Stimulated activated CD4-positive, alpha-beta T cell treated with anti-CD3 and anti-CD28 coated beads, TNF-alpha, amount 100 ng/mL, for 1 hour (primary cell): ENCODE measurements at regions not wholly inside any gene's neighbourhood (a gene's known extent, or its start where the extent isn't known, plus 50 kb on each side); places are given as distances from the start of the nearest gene placed in this dataset.

Experiments used
- DNase-seq, 3 donors: peaks; one replicate each; pipeline ENCODE4 v3.0.0-alpha.2; 2020; ENCODE audit warnings: low read depth in 3 of 3, low spot score in 1 of 3

- no peak for DNase-seq
Observed at GRCh38 chr18:25650201-25650941, 298.4 kb upstream of the ZNF521 start.

GRCh38 chr18:25648716-25649260 lies 296.8 kb upstream of the ZNF521 start:
- no peak for DNase-seq

GRCh38 chr18:25647404-25647803 lies 295.4 kb upstream of the ZNF521 start:
- DNase-seq = no peak

- no peak for DNase-seq
Observed at GRCh38 chr18:25646971-25647370, 295.0 kb upstream of the ZNF521 start.

DNA sequence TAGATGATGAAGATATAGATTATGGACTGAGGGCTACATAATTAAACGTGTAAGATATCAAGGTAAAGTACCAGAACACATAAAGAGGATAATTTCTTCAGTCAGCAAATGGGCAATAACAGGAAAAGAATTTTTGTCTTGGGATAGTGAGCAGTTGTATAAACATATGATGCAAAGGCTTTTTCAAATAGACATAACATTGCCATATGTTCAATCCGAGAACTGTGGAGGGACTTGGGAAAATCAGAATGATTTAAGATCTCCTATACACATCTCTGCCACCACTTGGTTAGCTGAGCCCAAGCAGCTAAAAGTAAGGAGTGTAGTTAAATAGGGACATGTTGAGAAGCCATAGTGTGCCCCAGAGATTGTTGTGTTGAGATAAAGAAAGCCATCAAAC lies 287.6 kb upstream of the ZNF521 start:
- no peak for DNase-seq

GRCh38 chr18:25633563-25633962 lies 281.6 kb upstream of the ZNF521 start:
- no peak for DNase-seq

DNA sequence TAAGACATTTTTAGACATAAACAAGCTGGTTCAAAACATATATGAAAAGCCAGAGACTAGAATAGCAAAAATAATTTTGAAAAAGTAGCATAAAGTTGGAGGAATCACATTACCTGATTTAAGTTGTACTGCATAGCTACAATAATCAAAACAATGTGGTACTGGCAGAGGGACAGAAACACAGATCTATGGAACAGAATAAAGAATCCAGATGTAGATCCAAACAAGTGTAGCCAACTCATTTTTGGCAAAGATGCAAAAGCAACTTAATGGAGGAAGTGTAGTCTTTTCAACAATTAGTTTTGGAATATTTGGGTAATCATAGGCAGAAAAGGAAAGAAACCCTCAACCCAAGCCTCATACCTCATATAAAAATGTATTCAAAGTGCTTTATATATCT lies 278.7 kb upstream of the ZNF521 start:
- DNase-seq = no peak

GRCh38 chr18:25621682-25622081 lies 269.7 kb upstream of the ZNF521 start:
- DNase-seq = no peak

- DNase-seq = no peak
Observed at GRCh38 chr18:25621144-25621543, 269.2 kb upstream of the ZNF521 start.

DNA sequence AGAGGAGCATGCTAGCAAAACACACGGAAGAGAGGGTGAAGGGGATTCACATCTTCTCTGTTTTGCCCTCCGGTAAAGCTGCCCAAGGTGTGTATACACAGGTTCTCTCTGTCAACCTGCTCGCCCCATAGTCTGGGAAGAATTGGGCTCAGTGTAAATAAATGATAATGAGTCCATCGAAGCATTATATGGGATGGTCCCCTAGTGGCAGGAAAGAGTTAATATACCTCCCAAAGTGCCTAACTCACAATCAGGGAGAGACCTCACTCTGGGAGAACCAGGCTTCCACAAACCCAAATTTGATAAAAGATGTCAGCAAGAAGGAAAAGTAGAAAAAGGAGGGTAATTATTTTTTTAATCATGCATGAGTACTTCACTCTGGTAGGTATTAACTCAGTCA lies 262.2 kb upstream of the ZNF521 start:
- DNase-seq = no peak

DNA sequence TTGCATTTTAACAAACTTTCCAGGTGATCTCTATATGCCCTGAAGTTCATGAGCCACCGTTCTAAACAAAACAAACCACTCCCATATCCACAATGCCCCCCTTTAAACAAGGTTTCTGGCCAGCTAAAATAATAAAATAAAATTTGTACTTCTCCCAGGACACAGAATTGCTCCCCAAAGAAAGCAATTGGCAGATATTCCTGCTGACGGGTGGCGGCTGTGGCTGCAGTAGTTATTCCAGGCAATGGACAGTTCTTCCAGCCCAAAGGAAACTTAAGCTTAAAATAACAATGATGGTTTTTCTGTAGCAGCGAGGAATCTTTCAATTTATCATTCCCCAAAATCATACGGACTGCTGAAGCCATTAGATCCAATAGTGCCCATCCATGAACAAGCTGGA lies 260.5 kb upstream of the ZNF521 start:
- no peak for DNase-seq

DNA sequence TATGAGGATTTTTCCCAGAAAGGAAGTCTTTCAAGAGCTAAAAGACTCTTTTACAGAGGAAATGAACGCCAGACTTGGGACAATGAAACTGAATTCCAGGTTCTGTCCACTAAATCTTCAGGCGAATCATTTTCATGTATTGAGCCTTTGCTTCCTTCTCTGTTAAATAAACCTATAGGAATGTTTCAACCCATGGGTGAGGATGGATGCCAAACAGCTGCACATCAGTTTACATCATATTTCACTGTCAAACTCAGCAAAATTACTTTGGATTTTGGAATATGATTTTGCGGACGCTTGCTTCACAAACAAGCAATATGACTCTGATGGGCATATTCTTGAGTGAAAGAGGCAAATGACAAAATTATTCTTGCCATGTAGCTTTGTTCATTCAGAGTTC lies 256.1 kb upstream of the ZNF521 start:
- no peak for DNase-seq

- DNase-seq = no peak
Observed at GRCh38 chr18:25604894-25605597, 253.1 kb upstream of the ZNF521 start.

DNA sequence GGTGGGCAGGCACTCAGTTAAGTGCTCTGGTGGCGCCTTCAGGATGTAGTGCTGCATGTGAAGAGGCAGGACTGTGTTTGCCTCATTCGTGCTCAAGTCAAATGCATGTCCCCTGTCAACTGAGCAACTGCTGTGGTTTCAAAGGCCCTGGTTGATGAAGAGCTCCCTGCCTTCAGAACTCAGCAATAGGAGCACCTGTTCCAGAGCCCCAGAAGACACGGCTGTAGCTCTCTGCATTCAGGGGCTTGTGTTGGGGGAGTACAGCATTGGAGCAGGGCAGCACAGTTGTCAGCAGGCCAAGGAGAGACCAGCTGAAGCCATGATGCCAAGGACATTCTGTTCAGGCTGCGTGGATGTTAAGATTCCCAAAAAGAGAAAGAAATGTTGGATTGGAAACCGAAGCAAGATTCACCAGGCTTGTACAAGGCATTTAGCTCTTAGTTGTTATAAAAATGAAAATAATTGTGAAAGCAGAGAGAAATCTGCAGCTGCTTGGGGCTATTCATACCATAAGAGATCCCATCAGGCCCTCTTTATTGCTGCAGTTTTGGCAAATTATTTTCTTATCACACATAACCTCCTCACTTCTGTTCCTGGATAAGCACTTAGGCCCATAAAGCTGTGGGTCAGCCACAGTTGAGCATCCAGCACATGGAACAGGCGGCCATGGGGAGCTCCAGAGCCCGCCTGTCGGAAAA lies 252.4 kb upstream of the ZNF521 start:
- no peak for DNase-seq

DNA sequence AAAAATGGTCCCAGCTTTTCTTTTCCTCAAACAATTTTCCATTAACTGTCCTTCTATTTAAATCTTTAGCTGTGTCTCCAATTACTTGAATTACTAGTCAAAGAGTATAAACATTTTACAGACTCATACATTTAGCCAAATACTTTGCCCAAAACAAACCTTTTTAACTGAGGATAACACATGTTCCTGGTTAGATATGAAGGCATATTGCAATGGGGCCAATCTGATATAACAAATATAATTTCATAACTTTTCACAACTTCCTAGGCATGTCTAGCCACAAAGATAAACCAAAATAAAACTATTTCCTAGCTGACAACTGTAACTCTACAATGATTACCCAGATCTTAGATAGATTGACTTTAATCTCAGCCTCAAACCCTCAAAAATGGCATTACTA lies 247.5 kb upstream of the ZNF521 start:
- DNase-seq = no peak

DNA sequence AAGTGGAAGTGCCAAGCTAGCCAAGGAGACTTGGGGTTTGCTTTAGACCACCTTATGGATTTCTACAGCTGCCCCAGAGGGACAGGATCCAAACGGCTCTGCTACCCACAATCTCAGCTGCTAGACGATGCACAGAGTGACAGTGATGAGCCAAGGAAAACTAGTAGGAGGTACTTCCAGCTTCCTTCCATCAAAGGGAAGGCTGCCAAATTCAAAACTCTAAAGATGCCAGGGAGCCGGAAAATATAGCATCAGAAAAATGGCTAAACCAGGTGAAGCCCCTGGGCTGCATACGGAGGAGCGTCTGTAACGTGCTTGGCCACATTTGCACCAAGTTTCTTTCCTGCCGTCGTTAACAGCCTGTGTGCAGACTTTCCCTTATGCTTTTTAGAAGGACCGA lies 245.5 kb upstream of the ZNF521 start:
- no peak for DNase-seq

DNA sequence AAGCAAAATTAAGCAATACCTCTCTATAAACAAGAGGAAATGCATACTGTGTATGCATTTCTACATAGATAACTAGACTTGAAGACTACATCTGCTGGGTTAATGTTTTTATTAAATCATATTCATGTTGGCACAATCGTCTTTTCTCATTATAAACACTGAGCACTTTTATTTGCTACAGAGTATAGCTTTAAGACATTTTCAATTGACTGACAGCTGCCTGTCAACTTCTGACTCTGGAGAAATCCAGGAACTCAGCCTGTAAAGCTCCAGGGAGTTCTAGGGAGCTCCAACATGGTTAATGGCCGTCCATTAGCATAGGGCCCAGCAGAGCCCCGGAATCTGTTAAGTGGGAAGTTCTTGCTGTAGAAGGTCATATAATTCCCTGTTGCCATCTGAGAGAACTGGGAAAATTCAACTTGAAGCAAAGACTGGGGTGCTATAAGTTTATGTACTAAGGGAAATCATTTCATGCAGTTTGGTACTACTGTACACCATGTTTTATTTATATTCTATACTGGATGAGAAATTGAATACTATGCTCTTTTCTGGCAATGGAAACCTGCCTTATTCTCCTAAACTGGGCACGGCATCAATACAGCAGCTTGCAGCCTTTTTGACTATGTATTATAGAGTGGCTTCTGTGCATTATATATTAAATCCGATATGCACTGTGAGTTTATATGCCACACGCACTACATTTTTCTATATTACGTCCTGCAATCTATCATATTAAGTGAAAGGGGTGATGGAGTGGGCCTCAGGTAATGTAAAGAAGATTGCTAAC lies 243.5 kb upstream of the ZNF521 start:
- no peak for DNase-seq

DNA sequence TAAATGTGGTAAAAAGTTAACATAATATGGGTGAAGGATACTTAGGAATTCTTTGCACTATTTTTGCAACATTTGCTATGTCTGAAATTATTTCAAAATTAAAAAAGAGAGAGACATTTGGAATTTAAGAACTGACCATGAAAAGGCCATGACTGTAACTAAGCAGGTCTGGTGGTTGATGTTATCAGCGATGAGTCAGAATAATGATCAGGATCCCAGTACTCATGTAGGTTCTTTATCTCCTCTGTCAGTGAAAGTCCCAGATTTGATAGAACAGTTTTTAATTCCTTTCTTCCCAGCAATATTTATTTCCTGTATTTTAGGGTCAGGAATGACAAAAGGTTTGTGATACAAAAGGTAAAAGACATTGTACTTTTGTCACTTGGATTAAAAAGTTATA lies 242.4 kb upstream of the ZNF521 start:
- no peak for DNase-seq

DNA sequence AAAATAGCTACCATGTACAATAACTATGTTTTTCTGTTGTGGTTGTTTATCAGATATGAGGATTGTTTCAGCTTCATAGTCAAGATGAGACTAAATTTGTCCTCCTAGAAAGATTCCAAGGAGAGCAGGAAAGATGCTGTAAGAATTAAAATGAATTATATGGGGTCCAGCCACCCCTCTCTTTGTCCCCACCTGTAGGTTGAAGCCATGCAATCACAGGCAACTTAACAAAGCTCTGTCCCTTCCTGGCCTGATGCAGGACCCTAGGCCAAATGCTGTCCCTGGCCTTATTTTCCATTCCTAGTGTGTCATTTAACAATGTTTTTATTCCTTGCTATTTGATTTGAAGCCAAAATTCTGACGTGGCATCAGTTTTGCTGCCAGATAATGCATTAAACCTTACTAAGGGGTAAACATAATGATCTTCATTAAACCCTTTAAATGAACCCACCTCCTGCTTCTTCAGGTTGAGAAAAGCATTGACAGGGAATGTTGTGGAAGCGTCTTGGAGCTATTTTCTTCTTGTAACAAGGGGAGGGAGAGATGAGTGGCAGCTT lies 240.9 kb upstream of the ZNF521 start:
- DNase-seq = no peak

DNA sequence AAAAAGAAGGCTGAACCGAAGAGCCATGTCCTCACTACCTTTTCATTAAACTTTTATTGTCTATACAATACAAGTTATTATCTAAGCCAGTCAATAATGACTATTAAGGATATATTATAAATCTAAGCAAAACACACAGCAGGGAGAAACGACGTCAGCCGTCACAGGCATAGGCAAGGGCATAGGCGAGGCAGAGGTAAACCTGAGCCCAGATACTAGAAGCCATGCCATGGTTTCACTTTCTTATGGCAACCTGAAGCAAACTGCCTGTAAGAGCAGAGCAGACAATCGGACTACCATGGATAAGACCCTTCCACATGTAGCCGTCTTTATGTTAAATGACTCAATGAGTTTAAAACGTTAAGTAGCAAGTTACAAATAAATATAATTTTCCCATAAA lies 238.5 kb upstream of the ZNF521 start:
- no peak for DNase-seq

DNA sequence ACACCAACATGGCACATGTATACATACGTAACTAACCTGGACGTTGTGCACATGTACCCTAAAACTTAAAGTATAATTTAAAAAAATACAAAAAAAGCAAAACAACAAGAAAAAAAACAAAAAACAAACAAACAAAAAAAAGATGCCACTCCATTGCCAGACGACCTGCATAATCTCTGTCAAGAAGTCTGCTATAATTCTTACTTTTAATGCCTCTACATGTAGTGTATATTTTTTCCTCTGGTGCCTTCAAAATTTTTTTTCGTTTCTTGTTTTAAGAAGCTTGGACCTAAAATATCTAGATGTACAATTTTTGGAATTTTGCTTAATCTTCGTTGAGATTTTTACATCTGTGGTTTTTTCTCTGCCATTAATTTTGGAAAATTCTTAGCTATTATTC lies 235.6 kb upstream of the ZNF521 start:
- no peak for DNase-seq
